ENCODE measurements at regions not wholly inside any gene's neighbourhood (a gene's known extent, or its start where the extent isn't known, plus 50 kb on each side); places are given as distances from the start of the nearest gene placed in this dataset.
"Not testable (repeated sequence)": the region's sequence is repeated elsewhere in the genome, so short reads cannot be mapped to it uniquely, and the experiment has no call there.

GRCh38 chr18:70536370-70537062, 247.7 kb downstream of the SOCS6 start:
- no peak for TF ChIP-seq CTCF (IDR thresholded peaks at IDR 0.05)
- no peak for DNase-seq
- intact Hi-C loops (cut with DNase I), result no loop called here
- Histone ChIP-seq H3K9me3 (no peaks in the 10 kb centered on the region), H3K4me1 (no peaks in the 10 kb centered on the region), H3K4me3 (no peak overlapping the region), H3K36me3 (no peaks in the 10 kb centered on the region), H3K27me3 (ENCODE audit: low read depth) (no peaks in the 10 kb centered on the region), H3K27ac (no peak overlapping the region)
- ATAC-seq, result no peak

GRCh38 chr18:70535041-70535440, 246.2 kb downstream of the SOCS6 start:
- Histone ChIP-seq H3K4me3 (no peak overlapping the region), H3K9me3 (no peaks in the 10 kb centered on the region), H3K36me3 (no peaks in the 10 kb centered on the region), H3K27me3 (ENCODE audit: low read depth) (no peaks in the 10 kb centered on the region), H3K27ac (no peak overlapping the region), H3K4me1 (no peaks in the 10 kb centered on the region)
- DNase-seq (no peak), ATAC-seq (peak in 1 of 2 donors; percentile 33)
- intact Hi-C loops (cut with DNase I), result no loop called here
- no peak for TF ChIP-seq CTCF (IDR thresholded peaks at IDR 0.05)

- H3K36me3 ChIP-seq; H3K4me1 ChIP-seq; intact Hi-C loops (cut with DNase I); ATAC-seq; DNase-seq; H3K4me3 ChIP-seq; H3K9me3 ChIP-seq; H3K27ac ChIP-seq; H3K27me3 ChIP-seq (ENCODE audit: low read depth): not testable (repeated sequence)
Observed at GRCh38 chr18:70525322-70525721, 236.5 kb downstream of the SOCS6 start.

GRCh38 chr18:70523792-70524182, 234.9 kb downstream of the SOCS6 start:
- intact Hi-C loops (cut with DNase I), result no loop called here
- TF ChIP-seq CTCF (IDR thresholded peaks at IDR 0.05), result no peak
- H3K4me3 ChIP-seq, result no peak overlapping the region
- no peak overlapping the region for H3K27ac ChIP-seq
- no peaks in the 10 kb centered on the region for H3K4me1 ChIP-seq
- H3K36me3 ChIP-seq, result no peaks in the 10 kb centered on the region
- H3K27me3 ChIP-seq (ENCODE audit: low read depth), result no peaks in the 10 kb centered on the region
- ATAC-seq, result no peak
- no peak for DNase-seq
- H3K9me3 ChIP-seq, result no peaks in the 10 kb centered on the region

- DNase-seq (no peak), ATAC-seq (no peak)
- no peaks in the 10 kb centered on the region for H3K27me3 ChIP-seq (ENCODE audit: low read depth)
- no peak overlapping the region for H3K27ac ChIP-seq
- no peak for TF ChIP-seq CTCF (IDR thresholded peaks at IDR 0.05)
- H3K4me1 ChIP-seq, result no peaks in the 10 kb centered on the region
- no peaks in the 10 kb centered on the region for H3K9me3 ChIP-seq
- intact Hi-C loops (cut with DNase I), result no loop called here
- H3K36me3 ChIP-seq, result no peaks in the 10 kb centered on the region
- no peak overlapping the region for H3K4me3 ChIP-seq
Observed at GRCh38 chr18:70523035-70523791, 234.4 kb downstream of the SOCS6 start.

GRCh38 chr18:70522183-70522680, 233.4 kb downstream of the SOCS6 start:
- Histone ChIP-seq H3K27me3 (ENCODE audit: low read depth) (no peaks in the 10 kb centered on the region), H3K4me3 (no peak overlapping the region), H3K4me1 (no peaks in the 10 kb centered on the region), H3K36me3 (no peaks in the 10 kb centered on the region), H3K9me3 (no peaks in the 10 kb centered on the region), H3K27ac (no peak overlapping the region)
- intact Hi-C loops (cut with DNase I), result no loop called here
- ATAC-seq (no peak), DNase-seq (no peak)
- TF ChIP-seq CTCF (IDR thresholded peaks at IDR 0.05), result no peak

Data from lower lobe of right lung (tissue), 2 donors.